GM12865 (cell line): ENCODE measurements at regions not wholly inside any gene's neighbourhood (a gene's known extent, or its start where the extent isn't known, plus 50 kb on each side); places are given as distances from the start of the nearest gene placed in this dataset.
A peak's percentile ranks its signal among the peaks of the same experiment; 100 is the strongest.

Source experiments
- DNase-seq: peaks from one replicate; pipeline ENCODE4 v3.0.0; 2010; ENCODE audit warnings: low read depth
- H3K4me3 ChIP-seq: 2 replicates; pipeline ENCODE4 v1.5.1; 2011; ENCODE audit warnings: mild to moderate bottlenecking, low read depth, low read length, control low read depth
- TF ChIP-seq, protein P1 (sequence below): IDR thresholded peaks from 2 replicates; pipeline ENCODE4 v1.5.1; 2011; ENCODE audit warnings: low read length, control low read depth, low read depth, inconsistent platforms; ENCODE audit not compliant: insufficient read depth; ENCODE audit errors: missing control alignments

GRCh38 chr6:15073883-15074465 lies 171.9 kb upstream of the JARID2 start:
- TF ChIP-seq, protein P1, sequence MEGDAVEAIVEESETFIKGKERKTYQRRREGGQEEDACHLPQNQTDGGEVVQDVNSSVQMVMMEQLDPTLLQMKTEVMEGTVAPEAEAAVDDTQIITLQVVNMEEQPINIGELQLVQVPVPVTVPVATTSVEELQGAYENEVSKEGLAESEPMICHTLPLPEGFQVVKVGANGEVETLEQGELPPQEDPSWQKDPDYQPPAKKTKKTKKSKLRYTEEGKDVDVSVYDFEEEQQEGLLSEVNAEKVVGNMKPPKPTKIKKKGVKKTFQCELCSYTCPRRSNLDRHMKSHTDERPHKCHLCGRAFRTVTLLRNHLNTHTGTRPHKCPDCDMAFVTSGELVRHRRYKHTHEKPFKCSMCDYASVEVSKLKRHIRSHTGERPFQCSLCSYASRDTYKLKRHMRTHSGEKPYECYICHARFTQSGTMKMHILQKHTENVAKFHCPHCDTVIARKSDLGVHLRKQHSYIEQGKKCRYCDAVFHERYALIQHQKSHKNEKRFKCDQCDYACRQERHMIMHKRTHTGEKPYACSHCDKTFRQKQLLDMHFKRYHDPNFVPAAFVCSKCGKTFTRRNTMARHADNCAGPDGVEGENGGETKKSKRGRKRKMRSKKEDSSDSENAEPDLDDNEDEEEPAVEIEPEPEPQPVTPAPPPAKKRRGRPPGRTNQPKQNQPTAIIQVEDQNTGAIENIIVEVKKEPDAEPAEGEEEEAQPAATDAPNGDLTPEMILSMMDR: no peak
- H3K4me3 ChIP-seq: no peak overlapping the region
- no peak for DNase-seq

- TF ChIP-seq, protein P1: no peak
- DNase-seq: no peak
- H3K4me3 ChIP-seq: no peak overlapping the region
Observed at GRCh38 chr6:15074806-15075205, 171.1 kb upstream of the JARID2 start.

DNA sequence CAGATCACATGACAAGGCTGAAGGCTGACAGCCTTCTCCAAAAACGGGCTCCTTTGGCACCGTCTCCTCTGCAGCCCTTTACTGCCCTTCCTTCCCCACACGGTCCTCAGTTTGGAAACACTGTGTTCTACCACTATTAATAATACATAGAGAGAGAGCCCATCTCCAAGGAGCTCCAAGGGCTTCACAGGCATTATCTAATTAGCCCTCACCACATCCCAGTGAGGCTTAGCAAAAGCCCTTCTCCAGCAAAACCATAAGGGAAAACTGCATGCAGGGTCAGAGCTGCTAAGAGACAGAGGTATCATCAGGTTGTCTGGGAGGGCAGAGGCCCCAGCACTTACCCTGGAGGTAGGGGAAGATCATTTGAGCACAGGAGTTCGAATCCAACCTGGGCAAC lies 169.3 kb upstream of the JARID2 start:
- no peak for DNase-seq
- TF ChIP-seq, protein P1: no peak

DNA sequence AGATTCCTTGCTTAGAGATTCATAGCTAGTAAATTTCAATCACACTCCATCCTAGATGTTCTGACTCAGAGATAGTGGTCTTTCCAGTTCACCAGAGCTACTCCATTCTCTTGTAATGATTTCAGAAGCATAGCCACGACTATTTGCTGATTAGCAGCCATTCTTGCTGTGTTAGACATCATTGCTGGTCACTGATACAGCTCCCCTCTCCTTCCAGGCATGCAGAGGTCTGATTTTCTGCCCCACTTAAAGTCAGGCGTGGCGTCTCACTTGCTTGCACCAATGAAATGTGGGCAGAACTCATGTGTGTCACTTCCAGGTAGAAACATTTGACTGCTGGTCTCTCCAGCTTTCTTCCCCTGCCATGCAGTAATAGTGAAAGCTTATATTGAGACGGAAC lies 168.9 kb upstream of the JARID2 start:
- TF ChIP-seq, protein P1: no peak
- peak; percentile 16 for DNase-seq
- no peak overlapping the region for H3K4me3 ChIP-seq

More for the DNA sequence above, 169.3 kb upstream of the JARID2 start:
- H3K4me3 ChIP-seq: no peak overlapping the region

- H3K4me3 ChIP-seq: no peak overlapping the region
- TF ChIP-seq, protein P1: no peak
- no peak for DNase-seq
Observed at GRCh38 chr6:15077961-15078360, 167.9 kb upstream of the JARID2 start.

GRCh38 chr6:15079288-15079817 lies 166.5 kb upstream of the JARID2 start:
- H3K4me3 ChIP-seq: no peak overlapping the region
- TF ChIP-seq, protein P1: no peak
- no peak for DNase-seq

DNA sequence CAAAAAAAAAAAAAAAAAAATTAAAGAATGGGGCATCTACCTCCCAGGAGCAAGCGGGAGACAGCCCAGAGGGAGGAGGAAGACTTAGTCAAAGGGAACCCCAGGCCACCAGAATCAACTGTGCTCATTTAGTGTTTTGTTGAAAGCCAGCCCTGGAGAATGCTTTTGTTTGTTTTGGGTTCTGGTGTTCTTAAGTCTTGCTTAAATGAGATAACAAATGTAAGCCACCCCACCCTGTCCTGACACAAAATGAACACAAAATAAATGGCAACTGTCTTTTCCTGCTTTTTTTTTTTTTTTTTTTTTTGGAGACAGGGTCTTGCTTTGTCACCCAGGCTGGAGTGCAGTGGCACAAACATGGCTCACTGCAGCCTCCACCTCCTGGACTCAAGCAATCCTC lies 165.0 kb upstream of the JARID2 start:
- TF ChIP-seq, protein P1: no peak
- no peak for DNase-seq
- no peak overlapping the region for H3K4me3 ChIP-seq
